Endothelial cell of umbilical vein (primary cell): ENCODE measurements at regions not wholly inside any gene's neighbourhood (a gene's known extent, or its start where the extent isn't known, plus 50 kb on each side); places are given as distances from the start of the nearest gene placed in this dataset.

Experiments
- EZH2 ChIP-seq: IDR thresholded peaks from 2 replicates; pipeline ENCODE4 v1.6.1; 2012; ENCODE audit warnings: borderline replicate concordance, low read depth, mild to moderate bottlenecking, moderate library complexity, low read length, inconsistent platforms; ENCODE audit not compliant: severe bottlenecking
- POLR2A ChIP-seq: IDR thresholded peaks from 2 replicates; pipeline ENCODE4 v1.6.1; 2012; ENCODE audit warnings: low read depth, mild to moderate bottlenecking, control low read depth, low read length
- TF ChIP-seq, protein P1 (sequence below), 2 donors: IDR thresholded peaks; 1 replicate in 1 of 2; 2 replicates in 1 of 2; pipeline ENCODE4 v1.5.1; 2011; ENCODE audit warnings: low read length in 2 of 2, mild to moderate bottlenecking in 2 of 2, moderate library complexity in 2 of 2, control low read depth in 1 of 2, inconsistent platforms in 1 of 2, low read depth in 1 of 2; ENCODE audit not compliant: insufficient read depth in 1 of 2; ENCODE audit errors: extremely low read depth in 1 of 2
- TF ChIP-seq, protein P2 (sequence below): IDR thresholded peaks from 2 replicates; pipeline ENCODE4 v1.6.1; 2011; ENCODE audit not compliant: insufficient read depth, insufficient read length

DNA sequence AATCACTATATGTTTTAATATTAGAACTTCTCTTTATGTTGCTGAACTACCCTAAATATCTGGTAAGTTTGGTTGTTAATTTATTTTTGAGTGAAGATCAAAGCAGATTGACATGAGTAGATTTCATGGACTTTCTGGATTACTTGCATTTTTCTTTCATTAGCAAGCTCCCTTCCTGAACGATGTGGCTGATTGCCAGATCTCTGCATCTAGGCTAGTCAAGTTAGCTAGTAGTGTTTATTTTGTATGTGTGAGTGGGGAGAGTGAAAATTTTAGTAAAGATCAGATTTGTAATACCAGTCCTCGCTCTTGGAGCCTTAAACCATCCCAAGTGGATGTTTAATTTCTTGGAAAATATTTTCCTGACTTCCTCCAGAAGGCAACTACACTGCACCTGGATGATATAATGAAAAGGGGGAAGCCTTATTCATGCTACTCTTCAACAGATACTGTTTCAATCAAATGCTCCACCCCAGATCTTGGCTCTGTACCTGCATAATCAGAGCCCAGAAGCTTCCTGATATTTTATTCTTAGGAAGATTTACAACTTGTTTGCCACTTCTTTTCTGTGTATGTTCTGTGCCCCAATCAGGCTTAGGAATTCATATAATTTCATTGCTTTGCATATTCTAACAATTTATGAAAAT lies 143.2 kb upstream of the GRIA4 start:
- TF ChIP-seq EZH2 (no peak), POLR2A (no peak)
- TF ChIP-seq, protein P1, sequence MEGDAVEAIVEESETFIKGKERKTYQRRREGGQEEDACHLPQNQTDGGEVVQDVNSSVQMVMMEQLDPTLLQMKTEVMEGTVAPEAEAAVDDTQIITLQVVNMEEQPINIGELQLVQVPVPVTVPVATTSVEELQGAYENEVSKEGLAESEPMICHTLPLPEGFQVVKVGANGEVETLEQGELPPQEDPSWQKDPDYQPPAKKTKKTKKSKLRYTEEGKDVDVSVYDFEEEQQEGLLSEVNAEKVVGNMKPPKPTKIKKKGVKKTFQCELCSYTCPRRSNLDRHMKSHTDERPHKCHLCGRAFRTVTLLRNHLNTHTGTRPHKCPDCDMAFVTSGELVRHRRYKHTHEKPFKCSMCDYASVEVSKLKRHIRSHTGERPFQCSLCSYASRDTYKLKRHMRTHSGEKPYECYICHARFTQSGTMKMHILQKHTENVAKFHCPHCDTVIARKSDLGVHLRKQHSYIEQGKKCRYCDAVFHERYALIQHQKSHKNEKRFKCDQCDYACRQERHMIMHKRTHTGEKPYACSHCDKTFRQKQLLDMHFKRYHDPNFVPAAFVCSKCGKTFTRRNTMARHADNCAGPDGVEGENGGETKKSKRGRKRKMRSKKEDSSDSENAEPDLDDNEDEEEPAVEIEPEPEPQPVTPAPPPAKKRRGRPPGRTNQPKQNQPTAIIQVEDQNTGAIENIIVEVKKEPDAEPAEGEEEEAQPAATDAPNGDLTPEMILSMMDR (IDR thresholded peaks at IDR 0.05; ENCODE audit: extremely low read depth in 1 of 2, insufficient read depth in 1 of 2, low read depth in 1 of 2, low read length in 2 of 2) = no peak
- TF ChIP-seq, protein P2, sequence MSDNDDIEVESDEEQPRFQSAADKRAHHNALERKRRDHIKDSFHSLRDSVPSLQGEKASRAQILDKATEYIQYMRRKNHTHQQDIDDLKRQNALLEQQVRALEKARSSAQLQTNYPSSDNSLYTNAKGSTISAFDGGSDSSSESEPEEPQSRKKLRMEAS = no peak
